ENCODE measurements at regions not wholly inside any gene's neighbourhood (a gene's known extent, or its start where the extent isn't known, plus 50 kb on each side); places are given as distances from the start of the nearest gene placed in this dataset.

DNA sequence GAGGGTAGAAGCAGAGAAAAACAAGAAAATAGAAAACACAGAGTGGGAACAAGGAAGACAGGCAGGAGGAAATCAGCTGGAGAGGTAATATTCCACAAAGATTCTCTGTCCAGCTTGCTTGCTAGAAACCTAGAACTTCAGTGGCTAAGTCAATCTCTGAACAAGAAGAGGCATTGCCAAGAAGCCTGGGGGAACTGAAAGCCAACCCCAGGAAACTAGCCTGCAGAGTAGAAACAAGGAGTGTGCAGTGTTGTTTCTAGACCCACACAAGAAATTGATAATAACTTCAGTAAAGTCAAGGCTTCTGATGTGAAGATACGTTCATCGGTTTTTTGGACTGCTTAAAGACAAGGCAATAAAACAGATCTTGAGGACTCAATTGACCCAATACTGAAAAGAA lies 234.5 kb upstream of the MAP3K1 start:
- TF ChIP-seq SMC3 (conservative IDR thresholded peaks at IDR 0.05; ENCODE audit: poor library complexity): no peak
- TF ChIP-seq RAD21 (conservative IDR thresholded peaks at IDR 0.05): no peak
- no peak for TF ChIP-seq EZH2 (IDR thresholded peaks at IDR 0.05; ENCODE audit: borderline replicate concordance, insufficient read depth, low read length, poor library complexity, severe bottlenecking)
- TF ChIP-seq, protein P1, sequence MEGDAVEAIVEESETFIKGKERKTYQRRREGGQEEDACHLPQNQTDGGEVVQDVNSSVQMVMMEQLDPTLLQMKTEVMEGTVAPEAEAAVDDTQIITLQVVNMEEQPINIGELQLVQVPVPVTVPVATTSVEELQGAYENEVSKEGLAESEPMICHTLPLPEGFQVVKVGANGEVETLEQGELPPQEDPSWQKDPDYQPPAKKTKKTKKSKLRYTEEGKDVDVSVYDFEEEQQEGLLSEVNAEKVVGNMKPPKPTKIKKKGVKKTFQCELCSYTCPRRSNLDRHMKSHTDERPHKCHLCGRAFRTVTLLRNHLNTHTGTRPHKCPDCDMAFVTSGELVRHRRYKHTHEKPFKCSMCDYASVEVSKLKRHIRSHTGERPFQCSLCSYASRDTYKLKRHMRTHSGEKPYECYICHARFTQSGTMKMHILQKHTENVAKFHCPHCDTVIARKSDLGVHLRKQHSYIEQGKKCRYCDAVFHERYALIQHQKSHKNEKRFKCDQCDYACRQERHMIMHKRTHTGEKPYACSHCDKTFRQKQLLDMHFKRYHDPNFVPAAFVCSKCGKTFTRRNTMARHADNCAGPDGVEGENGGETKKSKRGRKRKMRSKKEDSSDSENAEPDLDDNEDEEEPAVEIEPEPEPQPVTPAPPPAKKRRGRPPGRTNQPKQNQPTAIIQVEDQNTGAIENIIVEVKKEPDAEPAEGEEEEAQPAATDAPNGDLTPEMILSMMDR (IDR thresholded peaks at IDR 0.05; ENCODE audit: poor library complexity, severe bottlenecking): no peak
